A549 (cell line): ENCODE measurements at regions not wholly inside any gene's neighbourhood (a gene's known extent, or its start where the extent isn't known, plus 50 kb on each side); places are given as distances from the start of the nearest gene placed in this dataset.

Source experiments
- ATAC-seq, 2 experiments: fragments of 200-7000 bp in 1 of 2; fragments of >200 bp in 1 of 2; cut with Nextera tagmentation in 1 of 2; cut with Tn5 transposase in 1 of 2; 3 replicates each; pipeline versions ENCODE4 v1.8.0 to v1.9.1; 2018 to 2020; ENCODE audit warnings: mild to moderate bottlenecking in 1 of 2, moderate library complexity in 1 of 2
- CTCF ChIA-PET: fragments of 300-600 bp; sonication (Branson Sonifier 250); formaldehyde crosslinking; extraction: SDS; loops from one replicate; lab custom pipeline; 2021; ENCODE audit warnings: antibody characterized with exemption, inconsistent platforms; lab: Yijun Ruan, JAX
- POLR2A ChIA-PET: fragments of 350-600 bp; formaldehyde crosslinking; extraction: SDS; loops from one replicate; lab custom pipeline; 2021; ENCODE audit warnings: antibody characterized with exemption, inconsistent platforms; lab: Yijun Ruan, JAX
- DNase-seq, 2 experiments: peaks; one replicate each; pipeline versions ENCODE4 v3.0.0 to v3.0.0-alpha.2; 2011 to 2016; ENCODE audit warnings: low read depth in 1 of 2, low spot score in 1 of 2
- FAIRE-seq: peaks from 2 replicates; lab custom pipeline; 2011; peaks lifted over from hg19 to GRCh38; lab: Jason Lieb, UNC
- H3K27ac ChIP-seq, 2 experiments: fragments of >200 bp; sonication (Bioruptor Twin); formaldehyde crosslinking; 3 replicates each; pipeline ENCODE4 v1.5.1; 2016 to 2017
- H3K4me1 ChIP-seq: fragments of >200 bp; sonication (Bioruptor Twin); formaldehyde crosslinking; 3 replicates; pipeline ENCODE4 v1.6.1; 2016
- H3K4me2 ChIP-seq: fragments of >200 bp; sonication (Bioruptor Twin); formaldehyde crosslinking; 3 replicates; pipeline ENCODE4 v1.6.1; 2016
- H3K4me3 ChIP-seq: fragments of >200 bp; sonication (Bioruptor Twin); formaldehyde crosslinking; 3 replicates; pipeline ENCODE4 v1.5.1; 2016
- H3K9me3 ChIP-seq: fragments of >200 bp; sonication (Bioruptor Twin); formaldehyde crosslinking; 3 replicates; pipeline ENCODE4 v1.6.1; 2016
- BHLHE40 ChIP-seq: IDR thresholded peaks from 2 replicates; pipeline ENCODE4 v1.6.1; 2012; ENCODE audit warnings: low read depth, low read length, inconsistent platforms
- CHD2 ChIP-seq: fragments of 150-350 bp; IDR thresholded peaks from 2 replicates; pipeline ENCODE4 v1.6.1; 2014; ENCODE audit warnings: low read length; ENCODE audit not compliant: partially characterized antibody
- CHD4 ChIP-seq: fragments of 200-600 bp; sonication (generic); IDR thresholded peaks from 2 replicates; pipeline ENCODE4 v1.6.1; 2016; ENCODE audit warnings: antibody characterized with exemption, mild to moderate bottlenecking, borderline replicate concordance
- EHF ChIP-seq: fragments of 250-450 bp; sonication (Bioruptor Pico); IDR thresholded peaks from 2 replicates; pipeline ENCODE4 v1.5.0; 2020; ENCODE audit warnings: mild to moderate bottlenecking
- ESRRA ChIP-seq: fragments of 150-350 bp; IDR thresholded peaks from 2 replicates; pipeline ENCODE4 v1.6.1; 2014; ENCODE audit warnings: mild to moderate bottlenecking, low read length, borderline replicate concordance
- GATA3 ChIP-seq: IDR thresholded peaks from 2 replicates; pipeline ENCODE4 v1.6.1; 2012; ENCODE audit warnings: borderline replicate concordance
- HEYL ChIP-seq: fragments of 250-450 bp; sonication (Bioruptor Pico); IDR thresholded peaks from 2 replicates; pipeline ENCODE4 v1.8.0; 2021; ENCODE audit warnings: mild to moderate bottlenecking, moderate library complexity
- JUNB ChIP-seq: fragments of >200 bp; sonication (Bioruptor Twin); formaldehyde crosslinking; IDR thresholded peaks from 2 replicates; pipeline ENCODE4 v1.6.1; 2016
- KDM1A ChIP-seq: fragments of 200-600 bp; sonication (generic); IDR thresholded peaks from 2 replicates; pipeline ENCODE4 v1.6.1; 2016; ENCODE audit warnings: low read depth, mild to moderate bottlenecking
- MAFK ChIP-seq: fragments of 450-650 bp; IDR thresholded peaks from 2 replicates; pipeline ENCODE4 v1.6.1; 2014; ENCODE audit not compliant: partially characterized antibody
- MAZ ChIP-seq: fragments of 150-350 bp; IDR thresholded peaks from 2 replicates; pipeline ENCODE4 v1.6.1; 2014; ENCODE audit warnings: antibody characterized with exemption, low read depth, low read length, borderline replicate concordance
- MYC ChIP-seq: IDR thresholded peaks from 2 replicates; pipeline ENCODE4 v1.6.1; 2012; ENCODE audit warnings: mild to moderate bottlenecking, inconsistent platforms, low read length, improper control_type of control experiment, borderline replicate concordance
- POLR2A ChIP-seq: IDR thresholded peaks from 2 replicates; pipeline ENCODE4 v1.6.1; 2012; ENCODE audit warnings: mild to moderate bottlenecking, low read length
- RAD21 ChIP-seq, 2 experiments: fragments of >200 bp in 1 of 2; sonication (Bioruptor Twin) in 1 of 2; formaldehyde crosslinking in 1 of 2; IDR thresholded peaks in 1 of 2; conservative IDR thresholded peaks in 1 of 2; 2 replicates in 1 of 2; 3 replicates in 1 of 2; pipeline ENCODE4 v1.6.1; 2012 to 2018; ENCODE audit warnings: inconsistent platforms in 1 of 2
- RARB ChIP-seq: fragments of 250-450 bp; sonication (Bioruptor Pico); IDR thresholded peaks from 2 replicates; pipeline ENCODE4 v1.8.0; 2021; ENCODE audit warnings: mild to moderate bottlenecking, moderate library complexity
- RCOR1 ChIP-seq: fragments of 150-350 bp; IDR thresholded peaks from 2 replicates; pipeline ENCODE4 v1.6.1; 2014; ENCODE audit warnings: antibody characterized with exemption, low read length, low read depth
- RFX5 ChIP-seq: fragments of 450-650 bp; IDR thresholded peaks from 2 replicates; pipeline ENCODE4 v1.7.1; 2014; ENCODE audit warnings: antibody characterized with exemption, mild to moderate bottlenecking, moderate library complexity
- TFCP2L1 ChIP-seq: fragments of 250-450 bp; sonication (Bioruptor Pico); IDR thresholded peaks from 2 replicates; pipeline ENCODE4 v1.5.0; 2021; ENCODE audit warnings: mild to moderate bottlenecking
- TP53 ChIP-seq: fragments of 250-450 bp; sonication (Bioruptor Pico); IDR thresholded peaks from 2 replicates; pipeline ENCODE4 v1.5.0; 2021; ENCODE audit warnings: mild to moderate bottlenecking, moderate library complexity
- ZC3H11A ChIP-seq: fragments of 450-650 bp; IDR thresholded peaks from 2 replicates; pipeline ENCODE4 v1.6.1; 2014; ENCODE audit warnings: antibody characterized with exemption, mild to moderate bottlenecking
- ZFP36 ChIP-seq: fragments of 450-650 bp; IDR thresholded peaks from 2 replicates; pipeline ENCODE4 v1.6.1; 2014; ENCODE audit warnings: borderline replicate concordance; ENCODE audit not compliant: partially characterized antibody
- WGBS: methylation state at CpG from one replicate; pipeline ENCODE4 v1.1.6; 2017; ENCODE audit errors: missing lambda C conversion rate; 5-methylcytosine and 5-hydroxymethylcytosine counted together
- TF ChIP-seq, protein P1 (sequence below): IDR thresholded peaks from 2 replicates; pipeline ENCODE4 v1.6.1; 2012; ENCODE audit warnings: low read depth, borderline replicate concordance
- TF ChIP-seq, protein P2 (sequence below): fragments of >200 bp; sonication (Bioruptor Twin); formaldehyde crosslinking; IDR thresholded peaks from 3 replicates; pipeline ENCODE4 v1.6.1; 2016
- TF ChIP-seq, protein P3 (sequence below): fragments of 250-450 bp; sonication (Bioruptor Pico); IDR thresholded peaks from 2 replicates; pipeline ENCODE4 v1.5.0; 2021; ENCODE audit warnings: mild to moderate bottlenecking, moderate library complexity, borderline replicate concordance
- TF ChIP-seq, protein P4 (sequence below): fragments of 200-600 bp; sonication (generic); IDR thresholded peaks from 2 replicates; pipeline ENCODE4 v1.6.1; 2016; ENCODE audit warnings: antibody characterized with exemption, mild to moderate bottlenecking, moderate library complexity
- TF ChIP-seq, protein P5 (sequence below): fragments of 250-450 bp; sonication (Bioruptor Pico); IDR thresholded peaks from 2 replicates; pipeline ENCODE4 v1.5.0; 2020; ENCODE audit warnings: low read depth, mild to moderate bottlenecking, moderate library complexity

DNA sequence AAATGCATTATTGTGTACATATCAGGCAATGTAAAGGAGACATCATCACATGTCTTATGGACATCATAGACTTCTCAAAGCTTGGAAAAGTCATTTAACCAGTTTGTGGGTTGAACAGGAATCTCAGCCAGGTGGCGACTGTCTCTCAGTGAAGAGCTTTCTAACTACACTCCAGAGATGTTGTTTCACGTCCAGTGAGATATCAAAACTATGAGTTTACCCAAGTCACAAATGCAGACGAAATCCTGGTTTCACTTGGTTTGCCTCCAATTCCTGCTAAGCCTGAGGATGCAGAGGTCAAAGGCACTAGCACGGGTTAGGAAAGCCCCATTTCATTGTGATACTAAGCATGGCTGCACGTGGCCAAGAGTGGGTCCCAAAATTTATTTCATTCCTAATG, 384.5 kb upstream of the MEIS1 start:
- 7% methylated on average over 5 of the region's 5 CpGs for WGBS
- Histone ChIP-seq H3K4me3 (no peak overlapping the region), H3K9me3 (no peaks in the 10 kb centered on the region), H3K4me2 (no peak overlapping the region), H3K4me1 (no peaks in the 10 kb centered on the region), H3K27ac (no peak overlapping the region)
- no peak for ATAC-seq
- ChIA-PET POLR2A (no interaction called here), CTCF (no interaction called here)
- no peak for FAIRE-seq
- DNase-seq: no peak
- TF ChIP-seq, protein P1, sequence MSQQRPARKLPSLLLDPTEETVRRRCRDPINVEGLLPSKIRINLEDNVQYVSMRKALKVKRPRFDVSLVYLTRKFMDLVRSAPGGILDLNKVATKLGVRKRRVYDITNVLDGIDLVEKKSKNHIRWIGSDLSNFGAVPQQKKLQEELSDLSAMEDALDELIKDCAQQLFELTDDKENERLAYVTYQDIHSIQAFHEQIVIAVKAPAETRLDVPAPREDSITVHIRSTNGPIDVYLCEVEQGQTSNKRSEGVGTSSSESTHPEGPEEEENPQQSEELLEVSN: no peak
- TF ChIP-seq, protein P2, sequence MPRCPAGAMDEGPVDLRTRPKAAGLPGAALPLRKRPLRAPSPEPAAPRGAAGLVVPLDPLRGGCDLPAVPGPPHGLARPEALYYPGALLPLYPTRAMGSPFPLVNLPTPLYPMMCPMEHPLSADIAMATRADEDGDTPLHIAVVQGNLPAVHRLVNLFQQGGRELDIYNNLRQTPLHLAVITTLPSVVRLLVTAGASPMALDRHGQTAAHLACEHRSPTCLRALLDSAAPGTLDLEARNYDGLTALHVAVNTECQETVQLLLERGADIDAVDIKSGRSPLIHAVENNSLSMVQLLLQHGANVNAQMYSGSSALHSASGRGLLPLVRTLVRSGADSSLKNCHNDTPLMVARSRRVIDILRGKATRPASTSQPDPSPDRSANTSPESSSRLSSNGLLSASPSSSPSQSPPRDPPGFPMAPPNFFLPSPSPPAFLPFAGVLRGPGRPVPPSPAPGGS: no peak
- TF ChIP-seq ZC3H11A (no peak), ESRRA (no peak), KDM1A (no peak), MAZ (no peak), CHD2 (no peak), RARB (no peak), HEYL (CRISPR knock-in tag) (no peak), TP53 (CRISPR knock-in tag) (no peak), RFX5 (no peak), POLR2A (no peak), CHD4 (no peak), TFCP2L1 (CRISPR knock-in tag) (no peak), MYC (no peak), RCOR1 (no peak), JUNB (no peak), RAD21 (conservative IDR thresholded peaks at IDR 0.05 in 1 of 2, IDR thresholded peaks at IDR 0.05 in 1 of 2) (no peak), EHF (no peak)
- TF ChIP-seq, protein P3, sequence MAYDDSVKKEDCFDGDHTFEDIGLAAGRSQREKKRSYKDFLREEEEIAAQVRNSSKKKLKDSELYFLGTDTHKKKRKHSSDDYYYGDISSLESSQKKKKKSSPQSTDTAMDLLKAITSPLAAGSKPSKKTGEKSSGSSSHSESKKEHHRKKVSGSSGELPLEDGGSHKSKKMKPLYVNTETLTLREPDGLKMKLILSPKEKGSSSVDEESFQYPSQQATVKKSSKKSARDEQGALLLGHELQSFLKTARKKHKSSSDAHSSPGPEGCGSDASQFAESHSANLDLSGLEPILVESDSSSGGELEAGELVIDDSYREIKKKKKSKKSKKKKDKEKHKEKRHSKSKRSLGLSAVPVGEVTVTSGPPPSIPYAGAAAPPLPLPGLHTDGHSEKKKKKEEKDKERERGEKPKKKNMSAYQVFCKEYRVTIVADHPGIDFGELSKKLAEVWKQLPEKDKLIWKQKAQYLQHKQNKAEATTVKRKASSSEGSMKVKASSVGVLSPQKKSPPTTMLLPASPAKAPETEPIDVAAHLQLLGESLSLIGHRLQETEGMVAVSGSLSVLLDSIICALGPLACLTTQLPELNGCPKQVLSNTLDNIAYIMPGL (CRISPR knock-in tag): no peak

DNA sequence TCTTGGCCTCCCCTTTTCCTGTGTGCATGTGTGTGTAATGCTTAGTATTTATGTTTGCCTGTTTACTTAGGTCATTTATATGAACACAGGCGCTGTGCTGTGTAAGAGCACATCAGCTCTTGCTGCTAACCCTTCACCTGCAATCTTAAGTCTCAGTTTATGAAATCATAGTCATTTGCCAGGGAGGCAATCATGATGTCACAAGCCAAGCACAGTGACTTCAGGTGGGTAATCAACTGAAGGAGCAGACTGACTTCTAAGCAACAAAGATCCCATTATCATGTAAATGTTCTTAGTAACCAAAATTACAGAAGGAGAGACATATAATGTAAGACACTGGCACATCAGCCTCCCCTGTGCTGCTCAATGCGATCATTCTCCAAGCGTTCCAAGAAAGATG, 386.3 kb upstream of the MEIS1 start:
- Histone ChIP-seq H3K4me3 (no peak overlapping the region), H3K9me3 (no peaks in the 10 kb centered on the region), H3K4me1 (no peaks in the 10 kb centered on the region), H3K4me2 (no peak overlapping the region), H3K27ac (no peak overlapping the region)
- CTCF ChIA-PET: no interaction called here
- TF ChIP-seq MYC (no peak), TFCP2L1 (CRISPR knock-in tag) (no peak)
- 16% methylated on average over 3 of the region's 3 CpGs for WGBS
- POLR2A ChIA-PET: no interaction called here
- ATAC-seq (no peak), DNase-seq (no peak), FAIRE-seq (no peak)

DNA sequence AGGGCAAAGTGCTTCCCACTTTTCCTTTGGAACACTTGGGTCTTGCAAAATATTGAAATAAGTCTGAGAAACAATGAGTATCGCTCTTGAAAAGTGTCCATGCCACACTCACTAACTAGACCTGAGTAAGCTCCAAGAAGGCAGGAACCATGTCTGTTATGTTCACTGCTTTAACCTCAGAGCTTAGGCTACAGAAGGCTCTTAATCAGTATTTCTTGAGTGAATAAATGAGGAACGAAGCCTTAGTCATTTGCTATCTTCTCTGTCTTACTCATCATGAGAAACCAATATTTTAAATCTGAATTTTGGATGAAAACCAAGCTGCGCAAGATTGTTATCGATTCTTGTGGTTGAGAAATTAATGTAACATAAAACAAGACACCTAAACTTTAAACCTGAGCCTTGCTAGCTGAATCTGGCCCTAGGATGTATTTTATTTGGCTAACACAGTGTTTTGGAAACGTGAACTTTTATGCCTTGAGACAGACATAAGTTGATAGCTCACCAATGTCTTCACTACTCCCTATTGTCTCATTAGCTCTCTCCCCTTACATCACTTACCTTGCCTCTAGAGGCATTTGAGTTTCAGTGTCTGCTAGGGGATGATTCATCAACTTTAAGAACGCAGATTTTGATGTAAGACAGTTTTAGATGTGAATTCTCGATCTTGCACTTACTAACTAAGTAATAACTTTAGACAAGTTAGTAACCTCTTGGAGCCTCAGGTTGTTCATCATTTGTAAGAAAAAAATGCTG, 392.8 kb upstream of the MEIS1 start:
- ChIA-PET CTCF (no interaction called here), POLR2A (no interaction called here)
- Histone ChIP-seq H3K4me1 (no peaks in the 10 kb centered on the region), H3K4me2 (no peak overlapping the region), H3K27ac (no peak overlapping the region), H3K4me3 (no peak overlapping the region), H3K9me3 (no peaks in the 10 kb centered on the region)
- FAIRE-seq (no peak), ATAC-seq (no peak), DNase-seq (no peak)
- WGBS: 19% methylated on average over 7 of the region's 7 CpGs
- TF ChIP-seq, protein P4, sequence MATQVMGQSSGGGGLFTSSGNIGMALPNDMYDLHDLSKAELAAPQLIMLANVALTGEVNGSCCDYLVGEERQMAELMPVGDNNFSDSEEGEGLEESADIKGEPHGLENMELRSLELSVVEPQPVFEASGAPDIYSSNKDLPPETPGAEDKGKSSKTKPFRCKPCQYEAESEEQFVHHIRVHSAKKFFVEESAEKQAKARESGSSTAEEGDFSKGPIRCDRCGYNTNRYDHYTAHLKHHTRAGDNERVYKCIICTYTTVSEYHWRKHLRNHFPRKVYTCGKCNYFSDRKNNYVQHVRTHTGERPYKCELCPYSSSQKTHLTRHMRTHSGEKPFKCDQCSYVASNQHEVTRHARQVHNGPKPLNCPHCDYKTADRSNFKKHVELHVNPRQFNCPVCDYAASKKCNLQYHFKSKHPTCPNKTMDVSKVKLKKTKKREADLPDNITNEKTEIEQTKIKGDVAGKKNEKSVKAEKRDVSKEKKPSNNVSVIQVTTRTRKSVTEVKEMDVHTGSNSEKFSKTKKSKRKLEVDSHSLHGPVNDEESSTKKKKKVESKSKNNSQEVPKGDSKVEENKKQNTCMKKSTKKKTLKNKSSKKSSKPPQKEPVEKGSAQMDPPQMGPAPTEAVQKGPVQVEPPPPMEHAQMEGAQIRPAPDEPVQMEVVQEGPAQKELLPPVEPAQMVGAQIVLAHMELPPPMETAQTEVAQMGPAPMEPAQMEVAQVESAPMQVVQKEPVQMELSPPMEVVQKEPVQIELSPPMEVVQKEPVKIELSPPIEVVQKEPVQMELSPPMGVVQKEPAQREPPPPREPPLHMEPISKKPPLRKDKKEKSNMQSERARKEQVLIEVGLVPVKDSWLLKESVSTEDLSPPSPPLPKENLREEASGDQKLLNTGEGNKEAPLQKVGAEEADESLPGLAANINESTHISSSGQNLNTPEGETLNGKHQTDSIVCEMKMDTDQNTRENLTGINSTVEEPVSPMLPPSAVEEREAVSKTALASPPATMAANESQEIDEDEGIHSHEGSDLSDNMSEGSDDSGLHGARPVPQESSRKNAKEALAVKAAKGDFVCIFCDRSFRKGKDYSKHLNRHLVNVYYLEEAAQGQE: no peak
- no peak for TF ChIP-seq MAFK
- no peak for TF ChIP-seq ZFP36
- no peak for TF ChIP-seq GATA3
- TF ChIP-seq, protein P5, sequence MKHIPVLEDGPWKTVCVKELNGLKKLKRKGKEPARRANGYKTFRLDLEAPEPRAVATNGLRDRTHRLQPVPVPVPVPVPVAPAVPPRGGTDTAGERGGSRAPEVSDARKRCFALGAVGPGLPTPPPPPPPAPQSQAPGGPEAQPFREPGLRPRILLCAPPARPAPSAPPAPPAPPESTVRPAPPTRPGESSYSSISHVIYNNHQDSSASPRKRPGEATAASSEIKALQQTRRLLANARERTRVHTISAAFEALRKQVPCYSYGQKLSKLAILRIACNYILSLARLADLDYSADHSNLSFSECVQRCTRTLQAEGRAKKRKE (CRISPR knock-in tag): no peak
- no peak for TF ChIP-seq ESRRA
- TF ChIP-seq BHLHE40: no peak
- no peak for TF ChIP-seq RAD21 (conservative IDR thresholded peaks at IDR 0.05 in 1 of 2, IDR thresholded peaks at IDR 0.05 in 1 of 2)
- no peak for TF ChIP-seq CHD4
